Activated CD8-positive, alpha-beta memory T cell treated with anti-CD3 and anti-CD28 coated beads, Interleukin-2, amount 50 U/mL, for 4 hours (primary cell): ENCODE measurements at regions not wholly inside any gene's neighbourhood (a gene's known extent, or its start where the extent isn't known, plus 50 kb on each side); places are given as distances from the start of the nearest gene placed in this dataset.
"Not testable (repeated sequence)": the region's sequence is repeated elsewhere in the genome, so short reads cannot be mapped to it uniquely, and the experiment has no call there.

Source experiments
- DNase-seq: peaks from one replicate; pipeline ENCODE4 v3.0.0-alpha.2; 2020

- no peak for DNase-seq
These were observed 247.8 kb upstream of the PLPP4 start for GRCh38 chr10:120209124-120209762.

- DNase-seq = no peak
These were observed 244.8 kb upstream of the PLPP4 start for GRCh38 chr10:120212275-120212674.

- DNase-seq = not testable (repeated sequence)
These were observed 243.7 kb upstream of the PLPP4 start for GRCh38 chr10:120213283-120213682.

- no peak for DNase-seq
These were observed 239.3 kb upstream of the PLPP4 start for GRCh38 chr10:120217736-120218135.

GRCh38 chr10:120221873-120222485 is 235.0 kb upstream of the PLPP4 start:
- no peak for DNase-seq

GRCh38 chr10:120229641-120230040 is 227.4 kb upstream of the PLPP4 start:
- DNase-seq = no peak

GRCh38 chr10:120239695-120240094 is 217.3 kb upstream of the PLPP4 start:
- DNase-seq = not testable (repeated sequence)

GRCh38 chr10:120251821-120252442 is 205.1 kb upstream of the PLPP4 start:
- no peak for DNase-seq

- DNase-seq = no peak
These were observed 203.9 kb upstream of the PLPP4 start for GRCh38 chr10:120253131-120253530.

- DNase-seq = no peak
These were observed 196.6 kb upstream of the PLPP4 start for GRCh38 chr10:120260456-120260855.

- DNase-seq = no peak
These were observed 194.0 kb upstream of the PLPP4 start for GRCh38 chr10:120262857-120263547.

GRCh38 chr10:120266022-120266421 is 191.0 kb upstream of the PLPP4 start:
- DNase-seq = no peak

- no peak for DNase-seq
These were observed 186.1 kb upstream of the PLPP4 start for GRCh38 chr10:120270906-120271305.

GRCh38 chr10:120271696-120272095 is 185.3 kb upstream of the PLPP4 start:
- DNase-seq = no peak

GRCh38 chr10:120272350-120272749 is 184.7 kb upstream of the PLPP4 start:
- DNase-seq = no peak

- DNase-seq = no peak
These were observed 179.0 kb upstream of the PLPP4 start for GRCh38 chr10:120278069-120278468.

- DNase-seq = no peak
These were observed 177.8 kb upstream of the PLPP4 start for GRCh38 chr10:120279196-120279595.

- DNase-seq = no peak
These were observed 174.6 kb upstream of the PLPP4 start for GRCh38 chr10:120282421-120282820.

GRCh38 chr10:120282846-120283492 is 174.1 kb upstream of the PLPP4 start:
- DNase-seq = no peak

- no peak for DNase-seq
These were observed 171.6 kb upstream of the PLPP4 start for GRCh38 chr10:120285408-120285807.

GRCh38 chr10:120286280-120286679 is 170.7 kb upstream of the PLPP4 start:
- DNase-seq = no peak

GRCh38 chr10:120300513-120300912 is 156.5 kb upstream of the PLPP4 start:
- no peak for DNase-seq

GRCh38 chr10:120308589-120308988 is 148.4 kb upstream of the PLPP4 start:
- DNase-seq = no peak
